ENCODE measurements at regions not wholly inside any gene's neighbourhood (a gene's known extent, or its start where the extent isn't known, plus 50 kb on each side); places are given as distances from the start of the nearest gene placed in this dataset.

DNA sequence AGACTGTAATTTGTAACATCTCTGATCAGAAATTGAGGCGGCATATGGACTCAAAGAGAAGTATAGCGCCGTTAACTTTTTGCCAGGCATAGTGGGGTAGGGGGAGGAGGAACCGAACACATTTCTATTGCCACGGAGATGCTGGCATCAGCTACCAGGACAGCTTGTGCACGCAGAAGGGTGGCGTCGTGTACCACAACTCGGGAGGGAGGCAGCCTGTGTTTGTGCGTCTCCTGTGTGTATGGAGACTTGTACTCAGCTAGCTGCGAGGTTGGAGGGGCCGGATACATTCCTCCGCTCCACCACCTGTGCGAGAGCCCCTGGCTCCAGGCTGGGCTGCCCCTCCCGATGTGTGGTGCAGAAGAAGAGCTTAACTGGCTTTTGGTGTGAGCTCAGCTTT, 634.8 kb downstream of the TYW1 start:
- H3K4me1 ChIP-seq (ENCODE audit: control insufficient read depth, low read length) = no peaks in the 10 kb centered on the region
- H3K4me3 ChIP-seq (ENCODE audit: low read length) = no peak overlapping the region
- H3K79me2 ChIP-seq (ENCODE audit: control insufficient read depth, low read length) = no peaks in the 10 kb centered on the region
- H3K9me2 ChIP-seq (replicated peaks; ENCODE audit: control insufficient read depth, low read length) = no peaks in the 10 kb centered on the region
- no peak overlapping the region for H3K4me2 ChIP-seq (ENCODE audit: low read length)
- H3F3A ChIP-seq (ENCODE audit: control insufficient read depth, insufficient read depth) = no peaks in the 10 kb centered on the region
- H4K20me1 ChIP-seq (ENCODE audit: control insufficient read depth, insufficient read depth, low read depth, low read length) = no peaks in the 10 kb centered on the region
- TF ChIP-seq EZH2phosphoT487 (IDR thresholded peaks at IDR 0.05; ENCODE audit: borderline replicate concordance, low read length) (no peak), CTCF (IDR thresholded peaks at IDR 0.05; ENCODE audit: low read depth, low read length, poor library complexity, severe bottlenecking) (no peak)
- H3K27me3 ChIP-seq (ENCODE audit: control insufficient read depth, low read length) = no peaks in the 10 kb centered on the region
- no peaks in the 10 kb centered on the region for H3K36me3 ChIP-seq (ENCODE audit: control insufficient read depth, low read length)
- no peak overlapping the region for H3K27ac ChIP-seq (ENCODE audit: low read depth, low read length)
- H3K9me3 ChIP-seq (ENCODE audit: control insufficient read depth, insufficient read depth, low read length) = no peaks in the 10 kb centered on the region

DNA sequence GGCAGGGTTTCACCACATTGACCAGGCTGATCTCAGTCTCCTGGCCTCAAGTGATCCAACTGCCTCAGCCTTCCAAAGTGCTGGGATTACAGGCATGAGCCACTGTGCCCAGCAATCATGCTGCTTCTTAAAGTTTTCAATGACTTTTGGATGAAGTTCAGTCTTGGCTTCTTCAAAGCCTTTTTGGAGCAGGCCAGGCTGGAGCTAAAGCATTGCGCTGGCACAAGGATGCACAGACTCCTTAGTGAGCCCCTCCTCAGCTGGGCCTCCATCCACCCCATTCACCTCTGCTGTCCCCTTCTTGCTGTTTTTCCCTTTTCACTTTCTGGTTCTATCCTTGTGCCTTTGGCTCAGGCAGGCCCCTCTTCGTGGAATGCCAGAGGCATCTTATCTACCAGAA, 638.6 kb downstream of the TYW1 start:
- Histone ChIP-seq H3K4me2 (ENCODE audit: low read length) (no peak overlapping the region), H3K79me2 (ENCODE audit: control insufficient read depth, low read length) (no peaks in the 10 kb centered on the region), H3K4me3 (ENCODE audit: low read length) (no peak overlapping the region), H4K20me1 (ENCODE audit: control insufficient read depth, insufficient read depth, low read depth, low read length) (no peaks in the 10 kb centered on the region), H3F3A (ENCODE audit: control insufficient read depth, insufficient read depth) (no peaks in the 10 kb centered on the region), H3K27ac (ENCODE audit: low read depth, low read length) (no peak overlapping the region), H3K27me3 (ENCODE audit: control insufficient read depth, low read length) (no peaks in the 10 kb centered on the region), H3K4me1 (ENCODE audit: control insufficient read depth, low read length) (no peaks in the 10 kb centered on the region), H3K9me3 (ENCODE audit: control insufficient read depth, insufficient read depth, low read length) (no peaks in the 10 kb centered on the region), H3K9me2 (replicated peaks; ENCODE audit: control insufficient read depth, low read length) (no peaks in the 10 kb centered on the region), H3K36me3 (ENCODE audit: control insufficient read depth, low read length) (no peaks in the 10 kb centered on the region)
- TF ChIP-seq CTCF (IDR thresholded peaks at IDR 0.05; ENCODE audit: low read depth, low read length, poor library complexity, severe bottlenecking) (no peak), EZH2phosphoT487 (IDR thresholded peaks at IDR 0.05; ENCODE audit: borderline replicate concordance, low read length) (no peak)

DNA sequence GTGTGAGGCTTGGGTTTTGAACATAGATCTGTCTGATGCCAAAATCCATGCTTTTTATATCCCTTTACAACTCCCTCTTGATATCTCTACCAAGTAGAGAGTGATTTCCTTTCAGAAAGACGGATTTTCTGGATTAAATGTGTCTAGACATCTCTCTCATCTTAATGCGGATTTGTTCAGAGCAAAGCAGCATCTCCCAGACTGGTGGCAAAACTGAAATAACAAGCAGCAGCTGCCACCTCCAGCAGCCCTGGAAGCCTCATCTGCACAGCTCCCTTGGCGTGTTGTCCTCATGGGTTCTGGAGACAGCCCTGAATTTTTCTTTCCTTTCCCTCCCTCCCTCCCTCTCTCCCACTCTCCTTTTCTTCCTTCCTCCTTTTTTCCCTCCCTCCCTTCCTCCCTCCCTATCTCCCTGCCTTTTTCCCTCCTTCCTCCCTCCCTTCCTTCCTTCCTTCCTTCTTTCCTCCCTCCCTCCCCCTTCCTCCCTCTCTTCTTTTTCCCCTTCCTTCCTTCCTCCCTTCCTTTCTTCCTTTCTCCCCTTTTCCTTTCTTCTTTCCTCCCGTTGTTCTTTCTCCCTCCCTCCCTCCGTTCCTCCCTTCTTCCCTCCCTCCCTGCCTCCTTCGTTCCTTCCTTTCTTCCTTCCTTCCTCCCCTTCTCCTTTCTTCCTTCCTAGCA, 639.9 kb downstream of the TYW1 start:
- no peak overlapping the region for H3K4me3 ChIP-seq (ENCODE audit: low read length)
- no peaks in the 10 kb centered on the region for H3K36me3 ChIP-seq (ENCODE audit: control insufficient read depth, low read length)
- H3K9me3 ChIP-seq (ENCODE audit: control insufficient read depth, insufficient read depth, low read length) = no peaks in the 10 kb centered on the region
- no peaks in the 10 kb centered on the region for H4K20me1 ChIP-seq (ENCODE audit: control insufficient read depth, insufficient read depth, low read depth, low read length)
- H3K4me1 ChIP-seq (ENCODE audit: control insufficient read depth, low read length) = no peaks in the 10 kb centered on the region
- H3K4me2 ChIP-seq (ENCODE audit: low read length) = no peak overlapping the region
- no peaks in the 10 kb centered on the region for H3F3A ChIP-seq (ENCODE audit: control insufficient read depth, insufficient read depth)
- no peaks in the 10 kb centered on the region for H3K27me3 ChIP-seq (ENCODE audit: control insufficient read depth, low read length)
- H3K27ac ChIP-seq (ENCODE audit: low read depth, low read length) = no peak overlapping the region
- no peaks in the 10 kb centered on the region for H3K79me2 ChIP-seq (ENCODE audit: control insufficient read depth, low read length)
- H3K9me2 ChIP-seq (replicated peaks; ENCODE audit: control insufficient read depth, low read length) = no peaks in the 10 kb centered on the region
- no peak for TF ChIP-seq CTCF (IDR thresholded peaks at IDR 0.05; ENCODE audit: low read depth, low read length, poor library complexity, severe bottlenecking)
- no peak for TF ChIP-seq EZH2phosphoT487 (IDR thresholded peaks at IDR 0.05; ENCODE audit: borderline replicate concordance, low read length)

Data from DOHH2 (cell line).